PFSK-1 (cell line): ENCODE measurements at regions not wholly inside any gene's neighbourhood (a gene's known extent, or its start where the extent isn't known, plus 50 kb on each side); places are given as distances from the start of the nearest gene placed in this dataset.

ENCODE experiments used
- POLR2AphosphoS5 ChIP-seq: IDR thresholded peaks from 2 replicates; pipeline ENCODE4 v1.6.1; 2012; ENCODE audit warnings: low read depth, mild to moderate bottlenecking, control low read depth, low read length, moderate library complexity
- TF ChIP-seq, protein P1 (sequence below), 2 experiments: IDR thresholded peaks; 2 replicates each; pipeline versions ENCODE4 v1.6.1 to v1.8.0; 2011 to 2012; ENCODE audit warnings: low read depth in 2 of 2, low read length in 2 of 2, control low read depth in 1 of 2, inconsistent platforms in 1 of 2, mild to moderate bottlenecking in 1 of 2, moderate library complexity in 1 of 2; ENCODE audit not compliant: insufficient read depth in 1 of 2

DNA sequence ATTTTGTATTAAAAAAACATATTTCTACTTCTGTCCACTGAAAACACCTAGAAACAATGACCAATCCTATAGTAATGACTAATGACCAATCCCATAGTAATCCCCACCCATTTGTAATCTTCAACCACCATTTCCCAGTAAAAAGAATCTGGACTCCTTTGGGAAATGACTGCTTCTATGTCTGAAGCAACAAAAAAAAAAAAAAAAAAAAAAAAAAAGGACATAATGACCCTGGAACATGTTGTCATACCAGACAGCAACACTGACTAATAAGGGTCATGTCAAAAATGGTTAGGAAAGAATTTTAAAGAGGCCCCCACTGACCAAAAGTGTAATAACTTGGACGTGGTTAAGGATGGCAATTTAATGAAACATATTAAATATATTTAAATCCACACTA is 88.3 kb downstream of the TUBA3C start:
- TF ChIP-seq, protein P1, sequence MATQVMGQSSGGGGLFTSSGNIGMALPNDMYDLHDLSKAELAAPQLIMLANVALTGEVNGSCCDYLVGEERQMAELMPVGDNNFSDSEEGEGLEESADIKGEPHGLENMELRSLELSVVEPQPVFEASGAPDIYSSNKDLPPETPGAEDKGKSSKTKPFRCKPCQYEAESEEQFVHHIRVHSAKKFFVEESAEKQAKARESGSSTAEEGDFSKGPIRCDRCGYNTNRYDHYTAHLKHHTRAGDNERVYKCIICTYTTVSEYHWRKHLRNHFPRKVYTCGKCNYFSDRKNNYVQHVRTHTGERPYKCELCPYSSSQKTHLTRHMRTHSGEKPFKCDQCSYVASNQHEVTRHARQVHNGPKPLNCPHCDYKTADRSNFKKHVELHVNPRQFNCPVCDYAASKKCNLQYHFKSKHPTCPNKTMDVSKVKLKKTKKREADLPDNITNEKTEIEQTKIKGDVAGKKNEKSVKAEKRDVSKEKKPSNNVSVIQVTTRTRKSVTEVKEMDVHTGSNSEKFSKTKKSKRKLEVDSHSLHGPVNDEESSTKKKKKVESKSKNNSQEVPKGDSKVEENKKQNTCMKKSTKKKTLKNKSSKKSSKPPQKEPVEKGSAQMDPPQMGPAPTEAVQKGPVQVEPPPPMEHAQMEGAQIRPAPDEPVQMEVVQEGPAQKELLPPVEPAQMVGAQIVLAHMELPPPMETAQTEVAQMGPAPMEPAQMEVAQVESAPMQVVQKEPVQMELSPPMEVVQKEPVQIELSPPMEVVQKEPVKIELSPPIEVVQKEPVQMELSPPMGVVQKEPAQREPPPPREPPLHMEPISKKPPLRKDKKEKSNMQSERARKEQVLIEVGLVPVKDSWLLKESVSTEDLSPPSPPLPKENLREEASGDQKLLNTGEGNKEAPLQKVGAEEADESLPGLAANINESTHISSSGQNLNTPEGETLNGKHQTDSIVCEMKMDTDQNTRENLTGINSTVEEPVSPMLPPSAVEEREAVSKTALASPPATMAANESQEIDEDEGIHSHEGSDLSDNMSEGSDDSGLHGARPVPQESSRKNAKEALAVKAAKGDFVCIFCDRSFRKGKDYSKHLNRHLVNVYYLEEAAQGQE (IDR thresholded peaks at IDR 0.05; ENCODE audit: insufficient read depth in 1 of 2, low read depth in 2 of 2, low read length in 2 of 2): no peak
- no peak for TF ChIP-seq POLR2AphosphoS5
